Suprapubic skin (tissue), 4 donors: ENCODE measurements at regions not wholly inside any gene's neighbourhood (a gene's known extent, or its start where the extent isn't known, plus 50 kb on each side); places are given as distances from the start of the nearest gene placed in this dataset.

Experiments used
- DNase-seq, 2 donors: peaks; one replicate each; pipeline ENCODE4 v3.0.0-alpha.2; 2019; ENCODE audit warnings: low spot score in 2 of 2
- H3K27ac ChIP-seq: fragments of 200-600 bp; sonication (generic); one replicate; pipeline ENCODE4 v1.5.1; 2019
- H3K27me3 ChIP-seq: fragments of 200-600 bp; sonication (generic); one replicate; pipeline ENCODE4 v1.5.1; 2019
- H3K36me3 ChIP-seq: fragments of 200-600 bp; sonication (generic); one replicate; pipeline ENCODE4 v1.5.1; 2019
- H3K4me1 ChIP-seq: fragments of 200-600 bp; sonication (generic); one replicate; pipeline ENCODE4 v1.5.1; 2019
- H3K4me3 ChIP-seq: fragments of 200-600 bp; sonication (generic); one replicate; pipeline ENCODE4 v1.5.1; 2019; ENCODE audit warnings: mild to moderate bottlenecking
- H3K9me3 ChIP-seq: fragments of 200-600 bp; sonication (generic); one replicate; pipeline ENCODE4 v1.5.1; 2019
- EP300 ChIP-seq: sonication (generic); formaldehyde crosslinking; IDR thresholded peaks from one replicate; pipeline ENCODE4 v1.6.1; 2017; ENCODE audit warnings: antibody characterized with exemption
- POLR2A ChIP-seq, 2 donors: fragments of 450-650 bp; IDR thresholded peaks; one replicate each; pipeline ENCODE4 v1.6.1; 2017; ENCODE audit warnings: antibody characterized with exemption in 2 of 2, mild to moderate bottlenecking in 2 of 2, moderate library complexity in 2 of 2
- POLR2AphosphoS5 ChIP-seq, 3 donors: sonication (generic); formaldehyde crosslinking; IDR thresholded peaks; one replicate each; pipeline ENCODE4 v1.6.1; 2017; ENCODE audit warnings: antibody characterized with exemption in 3 of 3
- WGBS: methylation state at CpG from one replicate; pipeline ENCODE4 v1.1.5; 2018; 5-methylcytosine and 5-hydroxymethylcytosine counted together
- TF ChIP-seq, protein P1 (sequence below), 2 donors: fragments of 200-600 bp in 1 of 2; fragments of 450-650 bp in 1 of 2; sonication (generic) in 1 of 2; IDR thresholded peaks; one replicate each; pipeline ENCODE4 v1.5.1; 2016 to 2019; ENCODE audit warnings: antibody characterized with exemption in 2 of 2, mild to moderate bottlenecking in 1 of 2, moderate library complexity in 1 of 2

DNA sequence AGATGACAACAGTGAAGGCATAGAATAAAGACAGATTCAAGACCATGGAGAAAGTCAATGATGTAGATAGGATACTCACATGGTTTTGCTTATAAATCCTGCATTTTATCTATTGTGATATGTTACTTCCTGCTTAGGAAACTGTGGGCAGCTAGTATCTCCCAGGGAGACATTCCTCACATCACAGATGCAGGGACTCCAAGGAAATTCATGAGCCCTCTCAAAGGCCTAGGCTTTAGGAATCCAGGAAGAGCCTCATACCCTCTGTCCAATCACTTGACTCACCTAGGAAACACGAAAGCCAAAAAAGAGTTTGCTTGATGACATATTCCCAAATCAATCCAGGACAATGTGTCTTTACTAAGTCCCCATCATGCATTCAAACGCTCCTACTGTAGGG is 247.8 kb upstream of the KLHL29 start:
- TF ChIP-seq EP300 (no peak), POLR2AphosphoS5 (IDR thresholded peaks at IDR 0.05) (no peak), POLR2A (IDR thresholded peaks at IDR 0.05) (no peak)
- TF ChIP-seq, protein P1, sequence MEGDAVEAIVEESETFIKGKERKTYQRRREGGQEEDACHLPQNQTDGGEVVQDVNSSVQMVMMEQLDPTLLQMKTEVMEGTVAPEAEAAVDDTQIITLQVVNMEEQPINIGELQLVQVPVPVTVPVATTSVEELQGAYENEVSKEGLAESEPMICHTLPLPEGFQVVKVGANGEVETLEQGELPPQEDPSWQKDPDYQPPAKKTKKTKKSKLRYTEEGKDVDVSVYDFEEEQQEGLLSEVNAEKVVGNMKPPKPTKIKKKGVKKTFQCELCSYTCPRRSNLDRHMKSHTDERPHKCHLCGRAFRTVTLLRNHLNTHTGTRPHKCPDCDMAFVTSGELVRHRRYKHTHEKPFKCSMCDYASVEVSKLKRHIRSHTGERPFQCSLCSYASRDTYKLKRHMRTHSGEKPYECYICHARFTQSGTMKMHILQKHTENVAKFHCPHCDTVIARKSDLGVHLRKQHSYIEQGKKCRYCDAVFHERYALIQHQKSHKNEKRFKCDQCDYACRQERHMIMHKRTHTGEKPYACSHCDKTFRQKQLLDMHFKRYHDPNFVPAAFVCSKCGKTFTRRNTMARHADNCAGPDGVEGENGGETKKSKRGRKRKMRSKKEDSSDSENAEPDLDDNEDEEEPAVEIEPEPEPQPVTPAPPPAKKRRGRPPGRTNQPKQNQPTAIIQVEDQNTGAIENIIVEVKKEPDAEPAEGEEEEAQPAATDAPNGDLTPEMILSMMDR (IDR thresholded peaks at IDR 0.05) = no peak
- H3K9me3 ChIP-seq = no peaks in the 10 kb centered on the region
- peaks cover 11% of the 10 kb centered on the region for H3K4me1 ChIP-seq
- H3K27me3 ChIP-seq = no peaks in the 10 kb centered on the region
- no peak for DNase-seq
- H3K27ac ChIP-seq = no peak overlapping the region
- WGBS = 86% methylated on average over 2 of the region's 2 CpGs
- H3K4me3 ChIP-seq = no peak overlapping the region
- H3K36me3 ChIP-seq = no peaks in the 10 kb centered on the region

DNA sequence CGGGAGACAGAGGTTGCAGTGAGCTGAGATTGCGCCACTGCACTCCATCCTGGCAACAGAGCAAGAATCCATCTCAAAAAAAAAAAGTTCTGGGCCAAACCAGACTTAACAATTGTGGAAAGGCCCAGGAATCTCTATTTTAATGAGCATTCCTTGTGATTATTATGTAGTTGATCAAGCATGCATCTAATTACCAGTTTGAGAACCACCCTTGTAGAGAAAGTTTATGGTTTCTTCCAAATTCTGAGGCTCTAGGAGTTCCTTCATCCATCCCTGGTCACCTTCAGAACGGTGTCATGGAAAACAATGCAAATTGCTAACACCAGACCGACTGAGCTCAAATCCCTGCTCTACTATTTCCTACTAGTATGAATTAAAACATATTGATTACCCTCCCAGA is 246.3 kb upstream of the KLHL29 start:
- Histone ChIP-seq H3K27me3 (no peaks in the 10 kb centered on the region), H3K4me1 (peaks cover 11% of the 10 kb centered on the region), H3K4me3 (no peak overlapping the region), H3K36me3 (no peaks in the 10 kb centered on the region), H3K9me3 (no peaks in the 10 kb centered on the region), H3K27ac (no peak overlapping the region)
- WGBS = 64% methylated on average over 4 of the region's 4 CpGs
- no peak for DNase-seq
- TF ChIP-seq POLR2AphosphoS5 (IDR thresholded peaks at IDR 0.05) (no peak), POLR2A (IDR thresholded peaks at IDR 0.05) (no peak), EP300 (no peak)
- TF ChIP-seq, protein P1 (IDR thresholded peaks at IDR 0.05) = no peak

DNA sequence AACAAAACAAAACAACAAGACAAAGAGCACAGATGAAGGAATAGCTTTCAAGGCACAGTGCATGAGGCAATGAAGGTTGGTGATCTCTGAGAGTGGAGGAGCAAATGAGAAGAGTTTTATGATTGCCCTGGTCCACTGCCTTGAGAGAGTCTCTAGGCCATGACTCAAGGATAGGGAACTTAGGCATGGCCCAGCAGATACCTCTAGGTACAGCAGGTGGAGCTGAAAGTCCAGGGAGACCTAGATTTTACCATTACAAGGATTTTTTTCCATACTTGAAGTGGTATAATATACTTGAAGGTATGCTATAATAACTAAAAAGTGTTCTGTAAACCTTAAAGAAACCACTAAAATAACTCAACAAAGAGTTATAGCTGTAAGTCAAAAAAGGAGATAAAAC is 239.5 kb upstream of the KLHL29 start:
- no peaks in the 10 kb centered on the region for H3K9me3 ChIP-seq
- no peak overlapping the region for H3K4me3 ChIP-seq
- H3K36me3 ChIP-seq = no peaks in the 10 kb centered on the region
- DNase-seq = no peak
- no peak overlapping the region for H3K27ac ChIP-seq
- TF ChIP-seq, protein P1 (IDR thresholded peaks at IDR 0.05) = no peak
- TF ChIP-seq POLR2AphosphoS5 (IDR thresholded peaks at IDR 0.05) (no peak), EP300 (no peak), POLR2A (IDR thresholded peaks at IDR 0.05) (no peak)
- no peaks in the 10 kb centered on the region for H3K27me3 ChIP-seq
- H3K4me1 ChIP-seq = no peaks in the 10 kb centered on the region

DNA sequence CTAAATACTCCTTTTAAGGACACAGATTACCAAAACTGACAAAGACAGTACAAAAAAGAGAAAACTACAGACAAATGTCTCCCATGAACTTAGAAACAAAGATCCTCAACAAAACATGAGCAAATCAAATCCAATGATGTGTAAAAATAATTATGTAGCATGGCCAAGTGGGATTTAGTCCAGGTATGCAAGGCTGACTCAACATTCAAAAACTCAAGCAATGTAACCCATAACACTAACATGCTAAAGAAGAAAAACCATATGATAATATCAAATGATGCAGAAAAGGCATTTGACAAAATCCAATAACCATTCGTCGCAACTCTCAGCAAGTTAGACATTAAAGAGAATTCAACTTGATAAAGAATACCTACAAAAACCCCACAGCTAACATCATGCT is 239.0 kb upstream of the KLHL29 start:
- TF ChIP-seq POLR2AphosphoS5 (IDR thresholded peaks at IDR 0.05) = no peak
- TF ChIP-seq EP300 = no peak
- TF ChIP-seq, protein P1 (IDR thresholded peaks at IDR 0.05) = no peak
- TF ChIP-seq POLR2A (IDR thresholded peaks at IDR 0.05) = no peak
- H3K36me3 ChIP-seq = no peaks in the 10 kb centered on the region
- DNase-seq = no peak
- no peak overlapping the region for H3K4me3 ChIP-seq
- no peak overlapping the region for H3K27ac ChIP-seq
- 51% methylated on average over 2 of the region's 2 CpGs for WGBS
- H3K9me3 ChIP-seq = no peaks in the 10 kb centered on the region
- H3K4me1 ChIP-seq = no peaks in the 10 kb centered on the region
- H3K27me3 ChIP-seq = no peaks in the 10 kb centered on the region

DNA sequence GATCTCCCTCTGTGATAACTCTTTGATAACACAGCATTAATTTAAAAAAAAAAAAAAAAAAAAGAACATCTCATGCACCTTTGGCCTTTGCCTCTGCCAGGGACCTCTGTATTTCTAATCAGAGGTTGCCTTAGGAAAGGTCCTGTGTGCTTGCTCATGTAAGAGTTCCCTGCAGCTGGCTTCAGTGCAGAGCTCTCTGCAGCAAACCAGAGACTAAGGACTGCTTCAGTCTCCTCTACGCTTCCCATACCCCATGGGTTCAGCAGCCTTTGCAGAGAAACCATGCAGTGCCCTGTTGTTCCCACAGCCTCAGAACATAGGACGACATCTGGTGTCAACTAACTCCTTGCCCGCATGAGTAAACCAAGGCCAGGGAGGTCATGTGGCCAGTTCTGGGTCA is 236.6 kb upstream of the KLHL29 start:
- Histone ChIP-seq H3K9me3 (no peaks in the 10 kb centered on the region), H3K27ac (no peak overlapping the region), H3K27me3 (no peaks in the 10 kb centered on the region), H3K4me3 (no peak overlapping the region), H3K4me1 (no peaks in the 10 kb centered on the region), H3K36me3 (no peaks in the 10 kb centered on the region)
- TF ChIP-seq, protein P1 (IDR thresholded peaks at IDR 0.05) = no peak
- TF ChIP-seq EP300 = no peak
- TF ChIP-seq POLR2AphosphoS5 (IDR thresholded peaks at IDR 0.05) = no peak
- TF ChIP-seq POLR2A (IDR thresholded peaks at IDR 0.05) = no peak
- no peak for DNase-seq
- 85% methylated on average over 3 of the region's 3 CpGs for WGBS
